Nephron progenitor cell (in vitro differentiated cells): ENCODE measurements at regions not wholly inside any gene's neighbourhood (a gene's known extent, or its start where the extent isn't known, plus 50 kb on each side); places are given as distances from the start of the nearest gene placed in this dataset.
A peak's percentile ranks its signal among the peaks of the same experiment; 100 is the strongest.

Source experiments
- DNase-seq: peaks from one replicate; pipeline ENCODE4 v3.0.0; 2021
- H3K27ac Mint-ChIP-seq: 2 replicates; pipeline ENCODE4 v1.8.0; 2021; ENCODE audit warnings: mild to moderate bottlenecking, moderate library complexity, mixed read lengths
- H3K27me3 Mint-ChIP-seq: 2 replicates; pipeline ENCODE4 v1.8.0; 2021; ENCODE audit warnings: mild to moderate bottlenecking, low read depth, mixed read lengths; ENCODE audit not compliant: poor library complexity
- H3K36me3 Mint-ChIP-seq: 2 replicates; pipeline ENCODE4 v1.8.0; 2021; ENCODE audit warnings: low read depth, mixed read lengths
- H3K4me1 Mint-ChIP-seq: 2 replicates; pipeline ENCODE4 v1.8.0; 2021; ENCODE audit warnings: mixed read lengths
- H3K4me3 Mint-ChIP-seq: 2 replicates; pipeline ENCODE4 v1.8.0; 2021; ENCODE audit warnings: mild to moderate bottlenecking, moderate library complexity, mixed read lengths
- H3K9me3 Mint-ChIP-seq: 2 replicates; pipeline ENCODE4 v1.8.0; 2021; ENCODE audit warnings: mild to moderate bottlenecking, moderate library complexity, mixed read lengths
- TF ChIP-seq, protein P1 (sequence below): fragments of 200-600 bp; sonication (generic); IDR thresholded peaks from 2 replicates; pipeline ENCODE4 v1.5.0; 2021; ENCODE audit warnings: antibody characterized with exemption

- Mint-ChIP-seq H3K4me1 (no peaks in the 10 kb centered on the region), H3K27ac (no peak overlapping the region), H3K9me3 (peaks cover 4% of the 10 kb centered on the region), H3K27me3 (peaks cover 4% of the 10 kb centered on the region), H3K36me3 (no peaks in the 10 kb centered on the region), H3K4me3 (no peak overlapping the region)
- TF ChIP-seq, protein P1, sequence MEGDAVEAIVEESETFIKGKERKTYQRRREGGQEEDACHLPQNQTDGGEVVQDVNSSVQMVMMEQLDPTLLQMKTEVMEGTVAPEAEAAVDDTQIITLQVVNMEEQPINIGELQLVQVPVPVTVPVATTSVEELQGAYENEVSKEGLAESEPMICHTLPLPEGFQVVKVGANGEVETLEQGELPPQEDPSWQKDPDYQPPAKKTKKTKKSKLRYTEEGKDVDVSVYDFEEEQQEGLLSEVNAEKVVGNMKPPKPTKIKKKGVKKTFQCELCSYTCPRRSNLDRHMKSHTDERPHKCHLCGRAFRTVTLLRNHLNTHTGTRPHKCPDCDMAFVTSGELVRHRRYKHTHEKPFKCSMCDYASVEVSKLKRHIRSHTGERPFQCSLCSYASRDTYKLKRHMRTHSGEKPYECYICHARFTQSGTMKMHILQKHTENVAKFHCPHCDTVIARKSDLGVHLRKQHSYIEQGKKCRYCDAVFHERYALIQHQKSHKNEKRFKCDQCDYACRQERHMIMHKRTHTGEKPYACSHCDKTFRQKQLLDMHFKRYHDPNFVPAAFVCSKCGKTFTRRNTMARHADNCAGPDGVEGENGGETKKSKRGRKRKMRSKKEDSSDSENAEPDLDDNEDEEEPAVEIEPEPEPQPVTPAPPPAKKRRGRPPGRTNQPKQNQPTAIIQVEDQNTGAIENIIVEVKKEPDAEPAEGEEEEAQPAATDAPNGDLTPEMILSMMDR = no peak
- DNase-seq = no peak
Measured at GRCh38 chr4:180745019-180745418, 1498.2 kb upstream of the TENM3 start.

DNA sequence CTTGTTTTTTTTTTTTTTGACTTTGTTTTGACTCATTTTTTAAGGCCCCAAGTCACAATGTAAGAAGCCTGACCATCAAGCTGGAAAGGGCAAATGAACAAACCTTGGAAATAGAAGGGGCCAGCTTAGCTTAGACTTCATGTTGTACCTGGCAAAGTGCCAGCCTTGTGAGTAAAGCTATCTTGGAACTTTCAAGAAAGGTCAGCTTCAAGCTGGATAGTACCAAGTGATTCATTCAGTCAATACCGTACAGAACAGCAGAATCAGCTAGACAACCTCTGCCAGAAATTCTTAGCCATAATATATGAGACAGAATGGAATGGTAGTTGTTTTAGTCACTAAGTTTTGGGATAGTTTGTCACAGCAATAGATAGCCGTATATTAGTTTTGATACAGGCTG is 1492.2 kb upstream of the TENM3 start:
- no peaks in the 10 kb centered on the region for H3K4me1 Mint-ChIP-seq
- DNase-seq = no peak
- H3K36me3 Mint-ChIP-seq = peaks cover 7% of the 10 kb centered on the region
- H3K27ac Mint-ChIP-seq = no peak overlapping the region
- TF ChIP-seq, protein P1 = no peak
- peaks cover 6% of the 10 kb centered on the region for H3K27me3 Mint-ChIP-seq
- H3K9me3 Mint-ChIP-seq = peaks cover 41% of the 10 kb centered on the region
- H3K4me3 Mint-ChIP-seq = no peak overlapping the region

GRCh38 chr4:180757927-180758326 is 1485.3 kb upstream of the TENM3 start:
- Mint-ChIP-seq H3K9me3 (peaks cover 15% of the 10 kb centered on the region), H3K4me3 (no peak overlapping the region), H3K27ac (peak overlapping the region; percentile 29), H3K4me1 (no peaks in the 10 kb centered on the region), H3K36me3 (peaks cover 7% of the 10 kb centered on the region), H3K27me3 (peaks cover 9% of the 10 kb centered on the region)
- TF ChIP-seq, protein P1 = no peak
- DNase-seq = no peak

DNA sequence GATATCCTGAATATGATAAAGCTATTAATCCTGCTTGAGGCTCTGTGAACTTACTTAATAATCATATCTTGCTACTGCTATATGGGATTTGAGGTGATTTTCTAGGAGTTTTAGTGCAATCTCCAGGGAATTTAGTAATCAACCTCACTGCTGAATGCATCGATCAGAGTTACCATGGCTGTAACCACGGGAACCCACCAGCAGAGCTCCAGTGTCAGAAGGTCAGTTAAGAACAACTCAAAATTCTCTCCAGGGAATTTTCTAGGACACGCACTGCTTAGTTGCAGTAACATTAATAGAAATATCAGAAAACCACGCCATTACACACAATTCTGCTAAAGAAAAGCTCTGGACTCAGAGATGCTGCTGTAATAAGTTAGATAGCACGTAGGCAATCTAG is 1477.2 kb upstream of the TENM3 start:
- Mint-ChIP-seq H3K9me3 (no peaks in the 10 kb centered on the region), H3K36me3 (no peaks in the 10 kb centered on the region), H3K27ac (peak overlapping the region; percentile 98), H3K4me1 (peaks cover 49% of the 10 kb centered on the region), H3K27me3 (peaks cover 2% of the 10 kb centered on the region), H3K4me3 (peak overlapping the region; percentile 37)
- TF ChIP-seq, protein P1 = no peak
- peak; percentile 16 for DNase-seq

- no peaks in the 10 kb centered on the region for H3K9me3 Mint-ChIP-seq
- peaks cover 56% of the 10 kb centered on the region for H3K4me1 Mint-ChIP-seq
- H3K4me3 Mint-ChIP-seq = peak overlapping the region; percentile 72
- no peaks in the 10 kb centered on the region for H3K36me3 Mint-ChIP-seq
- peak overlapping the region; percentile 98 for H3K27ac Mint-ChIP-seq
- TF ChIP-seq, protein P1 = no peak
- DNase-seq = peak; percentile 16
- H3K27me3 Mint-ChIP-seq = no peaks in the 10 kb centered on the region
Measured at GRCh38 chr4:180766944-180767729, 1476.1 kb upstream of the TENM3 start.

GRCh38 chr4:180768610-180769009 is 1474.6 kb upstream of the TENM3 start:
- Mint-ChIP-seq H3K27me3 (no peaks in the 10 kb centered on the region), H3K4me1 (peaks cover 56% of the 10 kb centered on the region), H3K36me3 (peaks cover 10% of the 10 kb centered on the region), H3K9me3 (peaks cover 12% of the 10 kb centered on the region), H3K27ac (no peak overlapping the region), H3K4me3 (no peak overlapping the region)
- no peak for DNase-seq
- TF ChIP-seq, protein P1 = no peak
